ENCODE measurements at regions not wholly inside any gene's neighbourhood (a gene's known extent, or its start where the extent isn't known, plus 50 kb on each side); places are given as distances from the start of the nearest gene placed in this dataset.

- no peak for TF ChIP-seq CTCF (IDR thresholded peaks at IDR 0.05)
- no peak for TF ChIP-seq POLR2A (IDR thresholded peaks at IDR 0.05)
These were observed 488.0 kb downstream of the MDFIC start for GRCh38 chr7:115409682-115410433.
